ENCODE measurements at regions not wholly inside any gene's neighbourhood (a gene's known extent, or its start where the extent isn't known, plus 50 kb on each side); places are given as distances from the start of the nearest gene placed in this dataset.

- no peaks in the 10 kb centered on the region for H3K36me3 ChIP-seq
- no peaks in the 10 kb centered on the region for H3K27me3 ChIP-seq
- no peak for ATAC-seq
- no peaks in the 10 kb centered on the region for H3K9me3 ChIP-seq
- H3K4me1 ChIP-seq: no peaks in the 10 kb centered on the region
- H3K4me3 ChIP-seq: no peak overlapping the region
- TF ChIP-seq EP300 (IDR thresholded peaks at IDR 0.05) (no peak), CTCF (IDR thresholded peaks at IDR 0.05) (no peak), POLR2AphosphoS5 (IDR thresholded peaks at IDR 0.05) (no peak), POLR2A (IDR thresholded peaks at IDR 0.05) (no peak)
- H3K27ac ChIP-seq: no peak overlapping the region
- 55 to 86% methylated on average over 1 of the region's 1 CpG for WGBS, 2 donors (ENCODE audit: low coverage in 1 of 2)
These were observed 441.6 kb downstream of the DTHD1 start for GRCh38 chr4:36722986-36723385.

GRCh38 chr4:36734334-36734733, 452.9 kb downstream of the DTHD1 start:
- WGBS, 2 donors (ENCODE audit: low coverage in 1 of 2): 100% methylated on average over 1 of the region's 1 CpG
- Histone ChIP-seq H3K4me3 (no peak overlapping the region), H3K9me3 (peaks cover 0 to 7% (median 0%) of the 10 kb centered on the region in 3 donors), H3K27ac (no peak overlapping the region), H3K4me1 (no peaks in the 10 kb centered on the region), H3K36me3 (no peaks in the 10 kb centered on the region), H3K27me3 (no peaks in the 10 kb centered on the region)
- ATAC-seq: no peak
- TF ChIP-seq POLR2AphosphoS5 (IDR thresholded peaks at IDR 0.05) (no peak), CTCF (IDR thresholded peaks at IDR 0.05) (no peak), EP300 (IDR thresholded peaks at IDR 0.05) (no peak), POLR2A (IDR thresholded peaks at IDR 0.05) (no peak)

- TF ChIP-seq POLR2A (IDR thresholded peaks at IDR 0.05) (no peak), EP300 (IDR thresholded peaks at IDR 0.05) (no peak), POLR2AphosphoS5 (IDR thresholded peaks at IDR 0.05) (no peak), CTCF (IDR thresholded peaks at IDR 0.05) (no peak)
- no peaks in the 10 kb centered on the region for H3K36me3 ChIP-seq
- H3K27ac ChIP-seq: no peak overlapping the region
- ATAC-seq: no peak
- no peaks in the 10 kb centered on the region for H3K4me1 ChIP-seq
- H3K4me3 ChIP-seq: no peak overlapping the region
- H3K27me3 ChIP-seq: no peaks in the 10 kb centered on the region
- WGBS, 2 donors (ENCODE audit: low coverage in 1 of 2): 61% methylated on average over 2 of the region's 2 CpGs; no CpG with 5 or more reads in 1 of the 2 donors
- no peaks in the 10 kb centered on the region for H3K9me3 ChIP-seq
These were observed 456.3 kb downstream of the DTHD1 start for GRCh38 chr4:36737691-36738090.

GRCh38 chr4:36740796-36741310, 459.4 kb downstream of the DTHD1 start:
- no peak for TF ChIP-seq CTCF (IDR thresholded peaks at IDR 0.05)
- no peak for TF ChIP-seq EP300 (IDR thresholded peaks at IDR 0.05)
- no peak for TF ChIP-seq POLR2A (IDR thresholded peaks at IDR 0.05)
- TF ChIP-seq POLR2AphosphoS5 (IDR thresholded peaks at IDR 0.05): no peak
- H3K4me1 ChIP-seq: no peaks in the 10 kb centered on the region
- no peaks in the 10 kb centered on the region for H3K36me3 ChIP-seq
- H3K27ac ChIP-seq: no peak overlapping the region
- ATAC-seq: no peak
- peaks cover 4% of the 10 kb centered on the region for H3K27me3 ChIP-seq
- H3K9me3 ChIP-seq: no peaks in the 10 kb centered on the region
- whole genome bisulfite sequencing, 2 donors (ENCODE audit: low coverage in 1 of 2): 39 to 63% methylated on average over 6 of the region's 6 CpGs
- H3K4me3 ChIP-seq: no peak overlapping the region

GRCh38 chr4:36747277-36748129, 466.1 kb downstream of the DTHD1 start:
- no peak overlapping the region for H3K4me3 ChIP-seq
- peaks cover 4% of the 10 kb centered on the region for H3K27me3 ChIP-seq
- H3K36me3 ChIP-seq: no peaks in the 10 kb centered on the region
- no peak overlapping the region for H3K27ac ChIP-seq
- 65 to 74% methylated on average over 2 to 3 of the region's 16 CpGs for WGBS, 2 donors (ENCODE audit: low coverage in 1 of 2)
- H3K9me3 ChIP-seq: no peaks in the 10 kb centered on the region
- ATAC-seq: no peak
- TF ChIP-seq CTCF (IDR thresholded peaks at IDR 0.05) (no peak), POLR2AphosphoS5 (IDR thresholded peaks at IDR 0.05) (no peak), POLR2A (IDR thresholded peaks at IDR 0.05) (no peak), EP300 (IDR thresholded peaks at IDR 0.05) (no peak)
- no peaks in the 10 kb centered on the region for H3K4me1 ChIP-seq
